ENCODE measurements at regions not wholly inside any gene's neighbourhood (a gene's known extent, or its start where the extent isn't known, plus 50 kb on each side); places are given as distances from the start of the nearest gene placed in this dataset.

- TF ChIP-seq EZH2phosphoT487 (IDR thresholded peaks at IDR 0.05; ENCODE audit: low read length) (no peak), EZH2 (optimal IDR thresholded peaks at IDR 0.05; ENCODE audit: low read depth, low read length) (no peak), CTCF (IDR thresholded peaks at IDR 0.05; ENCODE audit: low read length) (no peak)
- no peak overlapping the region for H3K4me2 ChIP-seq (ENCODE audit: low read depth, low read length)
- H3K9me3 ChIP-seq (replicated peaks; ENCODE audit: insufficient read depth, low read length): no peaks in the 10 kb centered on the region
- no peak overlapping the region for H2AFZ ChIP-seq (ENCODE audit: low read length)
- no peaks in the 10 kb centered on the region for H3K27me3 ChIP-seq (replicated peaks; ENCODE audit: insufficient read depth, low read length)
- H4K20me1 ChIP-seq (ENCODE audit: insufficient read depth, low read length): no peaks in the 10 kb centered on the region
- DNase-seq: no peak
- H3K27ac ChIP-seq (ENCODE audit: low read length): no peak overlapping the region
- H3K9me2 ChIP-seq (replicated peaks; ENCODE audit: insufficient read depth, low read length): no peaks in the 10 kb centered on the region
- H3K79me2 ChIP-seq (ENCODE audit: low read length): no peaks in the 10 kb centered on the region
- H3F3A ChIP-seq (ENCODE audit: insufficient read depth, low read length): no peaks in the 10 kb centered on the region
- no peak overlapping the region for H3K9ac ChIP-seq (ENCODE audit: low read length)
- no peaks in the 10 kb centered on the region for H3K4me1 ChIP-seq (ENCODE audit: low read length)
- H3K4me3 ChIP-seq (ENCODE audit: low read length): no peak overlapping the region
- no peaks in the 10 kb centered on the region for H3K36me3 ChIP-seq (replicated peaks; ENCODE audit: insufficient read depth, low read length)
These were observed 193.6 kb downstream of the GALC start for GRCh38 chr14:87799400-87799799.

GRCh38 chr14:87797001-87797400, 196.0 kb downstream of the GALC start:
- no peaks in the 10 kb centered on the region for H3K36me3 ChIP-seq (replicated peaks; ENCODE audit: insufficient read depth, low read length)
- H3K9me2 ChIP-seq (replicated peaks; ENCODE audit: insufficient read depth, low read length): no peaks in the 10 kb centered on the region
- no peaks in the 10 kb centered on the region for H3F3A ChIP-seq (ENCODE audit: insufficient read depth, low read length)
- H4K20me1 ChIP-seq (ENCODE audit: insufficient read depth, low read length): no peaks in the 10 kb centered on the region
- no peaks in the 10 kb centered on the region for H3K79me2 ChIP-seq (ENCODE audit: low read length)
- H2AFZ ChIP-seq (ENCODE audit: low read length): no peak overlapping the region
- no peak overlapping the region for H3K9ac ChIP-seq (ENCODE audit: low read length)
- H3K27ac ChIP-seq (ENCODE audit: low read length): no peak overlapping the region
- TF ChIP-seq EZH2phosphoT487 (IDR thresholded peaks at IDR 0.05; ENCODE audit: low read length): no peak
- TF ChIP-seq CTCF (IDR thresholded peaks at IDR 0.05; ENCODE audit: low read length): no peak
- no peak for TF ChIP-seq EZH2 (optimal IDR thresholded peaks at IDR 0.05; ENCODE audit: low read depth, low read length)
- H3K27me3 ChIP-seq (replicated peaks; ENCODE audit: insufficient read depth, low read length): no peaks in the 10 kb centered on the region
- no peak overlapping the region for H3K4me2 ChIP-seq (ENCODE audit: low read depth, low read length)
- no peaks in the 10 kb centered on the region for H3K9me3 ChIP-seq (replicated peaks; ENCODE audit: insufficient read depth, low read length)
- no peak overlapping the region for H3K4me3 ChIP-seq (ENCODE audit: low read length)
- DNase-seq: no peak
- H3K4me1 ChIP-seq (ENCODE audit: low read length): no peaks in the 10 kb centered on the region

GRCh38 chr14:87794561-87794960, 198.4 kb downstream of the GALC start:
- Histone ChIP-seq H2AFZ (ENCODE audit: low read length) (no peak overlapping the region), H4K20me1 (ENCODE audit: insufficient read depth, low read length) (no peaks in the 10 kb centered on the region), H3K4me2 (ENCODE audit: low read depth, low read length) (no peak overlapping the region), H3F3A (ENCODE audit: insufficient read depth, low read length) (no peaks in the 10 kb centered on the region), H3K4me3 (ENCODE audit: low read length) (no peak overlapping the region), H3K27ac (ENCODE audit: low read length) (no peak overlapping the region), H3K9me2 (replicated peaks; ENCODE audit: insufficient read depth, low read length) (no peaks in the 10 kb centered on the region), H3K36me3 (replicated peaks; ENCODE audit: insufficient read depth, low read length) (no peaks in the 10 kb centered on the region), H3K4me1 (ENCODE audit: low read length) (no peaks in the 10 kb centered on the region), H3K9me3 (replicated peaks; ENCODE audit: insufficient read depth, low read length) (no peaks in the 10 kb centered on the region), H3K79me2 (ENCODE audit: low read length) (no peaks in the 10 kb centered on the region), H3K9ac (ENCODE audit: low read length) (no peak overlapping the region), H3K27me3 (replicated peaks; ENCODE audit: insufficient read depth, low read length) (no peaks in the 10 kb centered on the region)
- no peak for TF ChIP-seq CTCF (IDR thresholded peaks at IDR 0.05; ENCODE audit: low read length)
- no peak for TF ChIP-seq EZH2phosphoT487 (IDR thresholded peaks at IDR 0.05; ENCODE audit: low read length)
- no peak for TF ChIP-seq EZH2 (optimal IDR thresholded peaks at IDR 0.05; ENCODE audit: low read depth, low read length)
- DNase-seq: no peak
